GM23248 (cell line): ENCODE measurements at regions not wholly inside any gene's neighbourhood (a gene's known extent, or its start where the extent isn't known, plus 50 kb on each side); places are given as distances from the start of the nearest gene placed in this dataset. TPM values are rescaled to one million over a fixed set of nuclear protein-coding genes. Genes with fewer than 3 reads are reported as not detected.

Experiments
- DNase-seq: peaks from one replicate; pipeline ENCODE4 v3.0.0-alpha.2; 2015
- H2AFZ ChIP-seq: fragments of 200-600 bp; sonication (generic); 2 replicates; pipeline ENCODE4 v1.6.1; 2016; ENCODE audit warnings: antibody characterized with exemption
- H3F3A ChIP-seq: fragments of 200-600 bp; sonication (generic); 2 replicates; pipeline ENCODE4 v1.6.1; 2016; ENCODE audit warnings: mild to moderate bottlenecking, antibody characterized with exemption, mixed run types; ENCODE audit not compliant: insufficient read depth
- H3K27ac ChIP-seq: fragments of 200-600 bp; sonication (generic); 2 replicates; pipeline ENCODE4 v1.5.1; 2016; ENCODE audit warnings: mild to moderate bottlenecking
- H3K27me3 ChIP-seq: fragments of 200-600 bp; sonication (generic); replicated peaks from 2 replicates; pipeline ENCODE4 v1.6.1; 2016; ENCODE audit warnings: mild to moderate bottlenecking; ENCODE audit not compliant: insufficient read depth
- H3K36me3 ChIP-seq: fragments of 200-600 bp; sonication (generic); 2 replicates; pipeline ENCODE4 v1.6.1; 2016; ENCODE audit warnings: low read depth, mild to moderate bottlenecking
- H3K4me1 ChIP-seq: fragments of 200-600 bp; sonication (generic); 2 replicates; pipeline ENCODE4 v1.6.1; 2016; ENCODE audit warnings: mild to moderate bottlenecking; ENCODE audit not compliant: insufficient read depth
- H3K4me2 ChIP-seq: fragments of 200-600 bp; sonication (generic); one replicate; pipeline ENCODE4 v1.6.1; 2016; ENCODE audit warnings: mild to moderate bottlenecking; ENCODE audit not compliant: unreplicated experiment
- H3K4me3 ChIP-seq: fragments of 200-600 bp; sonication (generic); 2 replicates; pipeline ENCODE4 v1.5.1; 2016; ENCODE audit warnings: mild to moderate bottlenecking
- H3K79me2 ChIP-seq: fragments of 200-600 bp; sonication (generic); 2 replicates; pipeline ENCODE4 v1.6.1; 2016; ENCODE audit warnings: mild to moderate bottlenecking; ENCODE audit not compliant: insufficient read depth
- H3K9ac ChIP-seq: fragments of 200-600 bp; sonication (generic); 2 replicates; pipeline ENCODE4 v1.6.1; 2016; ENCODE audit warnings: mild to moderate bottlenecking
- H3K9me2 ChIP-seq: fragments of 200-600 bp; sonication (generic); 2 replicates; pipeline ENCODE4 v1.6.1; 2016; ENCODE audit warnings: mixed run types, mild to moderate bottlenecking, moderate library complexity; ENCODE audit not compliant: insufficient read depth
- H3K9me3 ChIP-seq: fragments of 200-600 bp; sonication (generic); one replicate; pipeline ENCODE4 v1.6.1; 2017; ENCODE audit warnings: low read depth
- H4K20me1 ChIP-seq: fragments of 200-600 bp; sonication (generic); 2 replicates; pipeline ENCODE4 v1.6.0; 2016; ENCODE audit not compliant: insufficient read depth
- EZH2 ChIP-seq: fragments of 200-600 bp; sonication (generic); IDR thresholded peaks from 2 replicates; pipeline ENCODE4 v1.6.1; 2018; ENCODE audit warnings: antibody characterized with exemption, mild to moderate bottlenecking; ENCODE audit not compliant: insufficient read depth, poor library complexity, severe bottlenecking
- EZH2phosphoT487 ChIP-seq: fragments of 200-600 bp; sonication (generic); IDR thresholded peaks from 2 replicates; pipeline ENCODE4 v1.6.1; 2018; ENCODE audit warnings: antibody characterized with exemption, moderate library complexity, mild to moderate bottlenecking, low read depth; ENCODE audit not compliant: insufficient read depth
- WGBS, 2 experiments: methylation state at CpG; one replicate each; pipeline ENCODE4 v1.1.6; 2015 to 2017; ENCODE audit warnings: low lambda C conversion rate in 2 of 2, low coverage in 1 of 2; ENCODE audit errors: missing lambda C conversion rate in 2 of 2; 5-methylcytosine and 5-hydroxymethylcytosine counted together
- in situ Hi-C: fragments of 300-500 bp; cut with MboI; formaldehyde crosslinking; loops from 2 replicates; pipeline ENCODE4 v1.15.0; 2020
- small RNA-seq: library from RNA; depleted of rRNA; stranded (forward); fragments of <200 nt; gene quantifications from one replicate; pipeline ENCODE3, GENCODE V24; 2014; ENCODE audit warnings: low read depth, low replicate concordance

- H3K4me3 ChIP-seq = no peak overlapping the region
These were observed 54.1 kb upstream of the CHD1 start for GRCh38 chr5:98982880-98983279.

More at GRCh38 chr5:98982880-98983279, 54.1 kb upstream of the CHD1 start:
- Histone ChIP-seq H4K20me1 (no peaks in the 10 kb centered on the region), H3K79me2 (no peaks in the 10 kb centered on the region), H2AFZ (no peak overlapping the region), H3K9ac (no peak overlapping the region), H3F3A (no peaks in the 10 kb centered on the region), H3K27ac (no peak overlapping the region), H3K36me3 (no peaks in the 10 kb centered on the region), H3K4me1 (no peaks in the 10 kb centered on the region), H3K4me2 (no peak overlapping the region), H3K9me2 (no peaks in the 10 kb centered on the region), H3K9me3 (no peaks in the 10 kb centered on the region), H3K27me3 (no peaks in the 10 kb centered on the region)
- in situ Hi-C loops = no loop called here
- 64 to 70% methylated on average over 3 of the region's 3 CpGs for WGBS, 2 experiments
- TF ChIP-seq EZH2phosphoT487 (no peak), EZH2 (no peak)
- DNase-seq = no peak

Small RNA genes in the stretch of these regions (small RNA-seq; reads per million reads assigned to genes)
- gene MTND4LP5 (not detected), gene RF00019 (not detected), gene RNU6-1119P (not detected)
